ENCODE measurements at regions not wholly inside any gene's neighbourhood (a gene's known extent, or its start where the extent isn't known, plus 50 kb on each side); places are given as distances from the start of the nearest gene placed in this dataset.
A peak's percentile ranks its signal among the peaks of the same experiment; 100 is the strongest.

- peak; percentile 43 for DNase-seq
These were observed 1088.2 kb downstream of the TBC1D22A start for GRCh38 chr22:47850644-47851151.

GRCh38 chr22:47849576-47849975 is 1087.1 kb downstream of the TBC1D22A start:
- DNase-seq = no peak

- DNase-seq = no peak
These were observed 1085.9 kb downstream of the TBC1D22A start for GRCh38 chr22:47848184-47848920.

GRCh38 chr22:47847131-47847890 is 1084.9 kb downstream of the TBC1D22A start:
- peak; percentile 40 for DNase-seq

GRCh38 chr22:47846206-47846605 is 1083.8 kb downstream of the TBC1D22A start:
- DNase-seq = no peak

- DNase-seq = no peak
These were observed 1079.7 kb downstream of the TBC1D22A start for GRCh38 chr22:47842119-47842518.

GRCh38 chr22:47841156-47841555 is 1078.7 kb downstream of the TBC1D22A start:
- no peak for DNase-seq

GRCh38 chr22:47839595-47840227 is 1077.3 kb downstream of the TBC1D22A start:
- no peak for DNase-seq

- peak; percentile 26 for DNase-seq
These were observed 1075.3 kb downstream of the TBC1D22A start for GRCh38 chr22:47837703-47838102.

- DNase-seq = no peak
These were observed 1074.5 kb downstream of the TBC1D22A start for GRCh38 chr22:47836957-47837356.

GRCh38 chr22:47835726-47836125 is 1073.3 kb downstream of the TBC1D22A start:
- DNase-seq = no peak

- DNase-seq = no peak
These were observed 1063.6 kb downstream of the TBC1D22A start for GRCh38 chr22:47826016-47826415.

GRCh38 chr22:47822422-47822821 is 1060.0 kb downstream of the TBC1D22A start:
- DNase-seq = no peak

- no peak for DNase-seq
These were observed 1056.0 kb downstream of the TBC1D22A start for GRCh38 chr22:47818496-47818895.

GRCh38 chr22:47817380-47817779 is 1054.9 kb downstream of the TBC1D22A start:
- DNase-seq = no peak

GRCh38 chr22:47816863-47817210 is 1054.4 kb downstream of the TBC1D22A start:
- DNase-seq = no peak

- no peak for DNase-seq
These were observed 1053.8 kb downstream of the TBC1D22A start for GRCh38 chr22:47816121-47816862.

GRCh38 chr22:47814474-47814873 is 1052.0 kb downstream of the TBC1D22A start:
- no peak for DNase-seq

- no peak for DNase-seq
These were observed 1051.2 kb downstream of the TBC1D22A start for GRCh38 chr22:47813661-47814060.

GRCh38 chr22:47811971-47812370 is 1049.5 kb downstream of the TBC1D22A start:
- no peak for DNase-seq

- no peak for DNase-seq
These were observed 1048.4 kb downstream of the TBC1D22A start for GRCh38 chr22:47810505-47811500.

Measured in NCI-H345 (cell line).